Calu3 (cell line): ENCODE measurements at regions not wholly inside any gene's neighbourhood (a gene's known extent, or its start where the extent isn't known, plus 50 kb on each side); places are given as distances from the start of the nearest gene placed in this dataset.

Experiments used
- BruUV-seq: library from RNA; stranded (reverse); fragments of 400-500 nt; replicated peaks from 2 replicates; lab custom pipeline; 2021; lab: Mats Ljungman, UMichigan
- CTCF ChIA-PET: fragments of 300-600 bp; sonication (Branson Sonifier 250); formaldehyde crosslinking; loops from one replicate; lab custom pipeline; 2022; ENCODE audit warnings: antibody characterized with exemption; lab: Charles Lee
- DNase-seq: peaks from one replicate; pipeline ENCODE4 v3.0.0; 2022
- H3K27ac Mint-ChIP-seq: one replicate; pipeline ENCODE4 v1.8.0; 2022; ENCODE audit warnings: mixed read lengths; ENCODE audit not compliant: unreplicated experiment
- H3K27me3 Mint-ChIP-seq: one replicate; pipeline ENCODE4 v1.8.0; 2022; ENCODE audit warnings: mixed read lengths; ENCODE audit not compliant: unreplicated experiment
- H3K36me3 Mint-ChIP-seq: one replicate; pipeline ENCODE4 v1.8.0; 2022; ENCODE audit warnings: mild to moderate bottlenecking, moderate library complexity, mixed read lengths; ENCODE audit not compliant: insufficient read depth, unreplicated experiment
- H3K4me1 Mint-ChIP-seq: one replicate; pipeline ENCODE4 v1.8.0; 2022; ENCODE audit warnings: mild to moderate bottlenecking, low read depth, mixed read lengths; ENCODE audit not compliant: unreplicated experiment
- H3K4me3 Mint-ChIP-seq: one replicate; pipeline ENCODE4 v1.8.0; 2022; ENCODE audit warnings: mild to moderate bottlenecking, low read depth, moderate library complexity, mixed read lengths; ENCODE audit not compliant: unreplicated experiment
- H3K9me3 Mint-ChIP-seq: one replicate; pipeline ENCODE4 v1.8.0; 2022; ENCODE audit warnings: low read depth, mixed read lengths; ENCODE audit not compliant: unreplicated experiment
- intact Hi-C: fragments of 100-400 bp; cut with micrococcal nuclease; formaldehyde crosslinking; loops from one replicate; pipeline ENCODE4 v1.10.0; 2022; ENCODE audit not compliant: unreplicated experiment
- TF ChIP-seq, protein P1 (sequence below): fragments of 200-600 bp; IDR thresholded peaks from one replicate; pipeline ENCODE4 v1.8.0; 2022; ENCODE audit warnings: antibody characterized with exemption; ENCODE audit not compliant: unreplicated experiment

DNA sequence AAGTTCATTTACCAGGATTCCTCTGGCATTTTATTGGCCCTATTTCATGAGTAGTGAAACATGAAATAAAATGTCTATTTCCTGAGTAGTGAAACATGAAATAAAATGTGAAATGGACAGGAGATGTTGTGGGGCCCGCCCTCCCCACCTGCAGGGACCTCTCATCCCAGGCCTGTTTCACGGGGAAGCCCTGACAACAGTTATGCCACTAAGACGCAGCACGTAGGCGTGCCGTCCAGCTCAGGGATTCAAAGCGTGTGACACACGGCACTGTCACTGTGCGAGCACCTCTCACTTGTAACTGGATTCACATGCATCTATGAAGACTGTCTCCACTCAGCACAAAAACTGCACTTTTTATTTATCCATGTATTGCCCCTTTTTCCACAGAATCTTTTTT, 83.4 kb upstream of the SNTG2 start:
- Mint-ChIP-seq H3K4me1 (no peaks in the 10 kb centered on the region), H3K27me3 (no peaks in the 10 kb centered on the region), H3K36me3 (no peaks in the 10 kb centered on the region), H3K4me3 (no peak overlapping the region), H3K9me3 (peaks cover 10% of the 10 kb centered on the region), H3K27ac (no peak overlapping the region)
- no peak for DNase-seq
- BruUV-seq, result no TSS peak
- TF ChIP-seq, protein P1, sequence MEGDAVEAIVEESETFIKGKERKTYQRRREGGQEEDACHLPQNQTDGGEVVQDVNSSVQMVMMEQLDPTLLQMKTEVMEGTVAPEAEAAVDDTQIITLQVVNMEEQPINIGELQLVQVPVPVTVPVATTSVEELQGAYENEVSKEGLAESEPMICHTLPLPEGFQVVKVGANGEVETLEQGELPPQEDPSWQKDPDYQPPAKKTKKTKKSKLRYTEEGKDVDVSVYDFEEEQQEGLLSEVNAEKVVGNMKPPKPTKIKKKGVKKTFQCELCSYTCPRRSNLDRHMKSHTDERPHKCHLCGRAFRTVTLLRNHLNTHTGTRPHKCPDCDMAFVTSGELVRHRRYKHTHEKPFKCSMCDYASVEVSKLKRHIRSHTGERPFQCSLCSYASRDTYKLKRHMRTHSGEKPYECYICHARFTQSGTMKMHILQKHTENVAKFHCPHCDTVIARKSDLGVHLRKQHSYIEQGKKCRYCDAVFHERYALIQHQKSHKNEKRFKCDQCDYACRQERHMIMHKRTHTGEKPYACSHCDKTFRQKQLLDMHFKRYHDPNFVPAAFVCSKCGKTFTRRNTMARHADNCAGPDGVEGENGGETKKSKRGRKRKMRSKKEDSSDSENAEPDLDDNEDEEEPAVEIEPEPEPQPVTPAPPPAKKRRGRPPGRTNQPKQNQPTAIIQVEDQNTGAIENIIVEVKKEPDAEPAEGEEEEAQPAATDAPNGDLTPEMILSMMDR, result no peak
- intact Hi-C loops, result no loop called here
- CTCF ChIA-PET, result no interaction called here

DNA sequence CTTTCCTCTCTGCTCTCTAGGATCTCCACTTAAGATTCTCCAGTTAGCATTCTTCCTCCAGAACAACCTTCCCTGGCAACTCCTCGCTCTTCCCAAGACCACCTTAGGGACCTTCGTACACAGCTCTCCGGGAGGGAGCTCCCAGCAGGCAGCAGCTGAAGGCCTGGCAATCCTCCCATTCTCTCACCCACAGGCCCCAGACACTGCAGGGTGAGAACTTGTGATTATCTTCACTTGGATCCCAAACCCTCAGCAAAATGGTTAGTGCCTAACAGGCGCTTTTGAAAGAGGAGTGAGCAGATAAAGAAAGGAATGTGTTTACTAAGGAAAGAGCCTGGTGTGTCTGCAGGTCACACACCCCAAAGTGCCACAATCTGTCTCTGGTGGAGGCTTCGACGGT, 83.8 kb upstream of the SNTG2 start:
- no TSS peak for BruUV-seq
- Mint-ChIP-seq H3K27ac (no peak overlapping the region), H3K9me3 (peaks cover 10% of the 10 kb centered on the region), H3K27me3 (no peaks in the 10 kb centered on the region), H3K4me3 (no peak overlapping the region), H3K4me1 (no peaks in the 10 kb centered on the region), H3K36me3 (no peaks in the 10 kb centered on the region)
- TF ChIP-seq, protein P1, result no peak
- no peak for DNase-seq
- intact Hi-C loops, result no loop called here
- CTCF ChIA-PET, result no interaction called here

DNA sequence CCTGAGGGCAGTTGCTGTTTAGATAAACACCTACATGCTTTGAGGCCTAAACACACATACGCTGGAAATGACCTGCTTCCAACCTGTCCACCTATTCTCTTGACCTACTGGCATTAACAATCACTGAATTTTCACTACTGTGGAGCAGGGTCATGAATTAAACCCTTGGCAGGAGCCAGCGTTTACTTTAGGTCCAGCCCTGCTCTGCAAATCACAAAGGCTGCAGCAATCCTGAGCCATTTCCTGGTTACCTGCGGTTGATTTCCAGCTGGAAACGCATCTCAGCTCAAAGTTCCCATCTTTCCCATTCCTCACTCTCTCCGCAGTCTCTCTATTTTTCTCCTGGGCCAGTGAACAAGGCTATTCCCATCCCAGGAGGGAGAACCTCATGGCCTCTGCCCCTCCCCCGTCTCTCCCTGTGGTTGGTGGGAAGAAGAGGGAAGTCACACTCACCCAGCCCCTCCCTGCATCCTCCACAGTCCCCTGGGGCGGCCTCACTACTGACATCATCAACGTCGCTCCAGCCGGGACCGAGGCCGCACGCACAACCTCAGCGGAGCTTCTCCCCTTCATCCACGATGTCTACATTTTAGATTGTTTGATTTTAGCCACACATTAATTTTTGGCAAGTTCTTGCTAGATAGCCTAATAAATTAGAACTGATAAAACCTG, 84.5 kb upstream of the SNTG2 start:
- Mint-ChIP-seq H3K4me1 (no peaks in the 10 kb centered on the region), H3K9me3 (peaks cover 10% of the 10 kb centered on the region), H3K4me3 (no peak overlapping the region), H3K27ac (no peak overlapping the region), H3K36me3 (no peaks in the 10 kb centered on the region), H3K27me3 (no peaks in the 10 kb centered on the region)
- no peak for DNase-seq
- CTCF ChIA-PET, result no interaction called here
- intact Hi-C loops, result no loop called here
- TF ChIP-seq, protein P1, result no peak
- BruUV-seq, result no TSS peak

DNA sequence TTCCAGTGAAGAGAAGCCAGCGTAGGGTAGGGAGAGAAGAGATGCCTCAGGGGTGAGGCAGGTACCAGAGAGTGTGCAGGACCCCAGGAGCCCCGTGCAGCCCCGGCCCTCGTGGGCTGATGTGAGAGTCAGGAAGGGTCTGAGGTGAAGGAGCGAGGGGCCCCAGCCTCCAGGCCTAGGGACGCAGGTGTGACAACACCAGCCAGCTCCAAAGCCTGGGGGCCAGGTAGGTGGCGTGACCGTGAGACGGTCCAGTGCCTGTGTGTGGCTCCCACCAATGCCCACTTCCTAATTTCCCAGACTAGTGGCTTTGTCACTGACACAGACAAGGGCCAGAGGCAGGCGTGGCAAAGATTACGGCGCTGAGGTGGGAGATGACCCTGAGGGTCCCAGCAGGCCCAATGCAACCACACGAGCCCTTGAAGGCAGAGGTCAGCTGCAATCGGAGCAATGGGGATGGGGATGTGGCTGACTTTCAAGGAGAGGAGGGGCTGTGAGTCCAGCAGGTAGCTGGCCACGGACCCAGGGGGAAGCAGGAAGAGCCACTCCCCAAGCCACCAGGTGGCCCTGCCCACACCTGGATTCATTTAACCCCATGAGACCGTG, 86.0 kb upstream of the SNTG2 start:
- no peak overlapping the region for H3K4me3 Mint-ChIP-seq
- intact Hi-C loops, result loop anchor here (5.0 kb wide), 1 partner anchor 683 kb away; no protein-coding TSS in a partner anchor
- peaks cover 10% of the 10 kb centered on the region for H3K9me3 Mint-ChIP-seq
- no peaks in the 10 kb centered on the region for H3K4me1 Mint-ChIP-seq
- CTCF ChIA-PET, result no interaction called here
- H3K27ac Mint-ChIP-seq, result no peak overlapping the region
- no peak for DNase-seq
- TF ChIP-seq, protein P1, result no peak
- no peaks in the 10 kb centered on the region for H3K27me3 Mint-ChIP-seq
- BruUV-seq, result no TSS peak
- H3K36me3 Mint-ChIP-seq, result no peaks in the 10 kb centered on the region
